NCI-H1930 (cell line): ENCODE measurements at regions not wholly inside any gene's neighbourhood (a gene's known extent, or its start where the extent isn't known, plus 50 kb on each side); places are given as distances from the start of the nearest gene placed in this dataset.

Experiments
- DNase-seq, 2 experiments: peaks; one replicate each; lab custom pipeline; 2025; lab: John Stamatoyannopoulos, UW

DNA sequence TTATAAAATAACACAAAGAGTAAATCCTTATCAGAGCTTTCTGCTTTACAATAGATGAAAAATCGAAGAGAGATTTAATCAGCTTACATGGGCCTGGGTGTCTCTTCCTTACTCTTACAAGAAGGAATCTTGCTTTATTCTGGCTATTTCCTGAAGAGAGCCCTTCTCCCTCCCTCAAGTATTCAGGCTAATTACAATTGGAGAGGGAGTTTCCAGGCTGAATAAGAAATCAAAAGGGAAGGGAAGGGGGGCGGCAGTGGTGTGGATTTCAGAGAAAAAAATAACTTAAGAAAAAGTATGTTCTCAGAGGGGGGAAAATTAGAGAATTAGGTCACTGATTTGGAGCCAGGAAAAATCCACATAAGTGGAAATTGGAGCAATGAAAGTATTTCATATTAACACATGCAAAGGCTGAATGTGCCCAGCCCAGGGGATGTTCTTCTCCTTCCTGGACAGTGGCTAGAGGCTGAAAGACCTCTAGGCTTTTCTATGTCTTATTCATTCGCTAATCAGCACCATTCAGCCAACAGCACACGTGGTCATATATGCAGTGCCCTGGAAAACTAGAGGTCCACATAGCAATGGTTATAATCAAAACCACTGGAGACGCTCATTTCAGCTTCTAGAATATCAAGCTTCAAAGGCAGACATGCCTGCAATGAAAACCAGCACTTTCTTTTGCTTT is 158.9 kb upstream of the BTG1 start:
- no peak for DNase-seq

- DNase-seq = no peak
These were observed 156.6 kb upstream of the BTG1 start for GRCh38 chr12:92302041-92302829.

GRCh38 chr12:92301356-92301755 is 155.7 kb upstream of the BTG1 start:
- DNase-seq = no peak

DNA sequence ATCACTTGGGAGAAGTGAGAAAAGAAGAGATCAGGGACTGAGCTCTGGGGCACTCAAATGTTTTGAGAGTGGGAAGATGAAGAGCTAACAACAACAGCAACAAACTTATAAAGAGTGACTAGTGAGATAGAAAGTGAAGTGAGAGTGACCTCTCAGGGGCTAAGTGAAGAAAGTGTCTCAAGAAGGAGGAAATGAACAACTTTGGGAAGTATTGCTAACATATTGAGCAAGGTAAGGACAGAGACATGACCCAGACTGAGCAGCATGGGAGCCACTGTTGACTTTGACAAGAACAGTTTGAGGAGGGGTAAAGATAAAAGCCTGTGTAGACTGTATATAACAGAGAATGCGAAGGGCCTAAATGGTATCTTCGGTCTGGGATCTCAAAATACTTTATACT is 155.1 kb upstream of the BTG1 start:
- no peak for DNase-seq

DNA sequence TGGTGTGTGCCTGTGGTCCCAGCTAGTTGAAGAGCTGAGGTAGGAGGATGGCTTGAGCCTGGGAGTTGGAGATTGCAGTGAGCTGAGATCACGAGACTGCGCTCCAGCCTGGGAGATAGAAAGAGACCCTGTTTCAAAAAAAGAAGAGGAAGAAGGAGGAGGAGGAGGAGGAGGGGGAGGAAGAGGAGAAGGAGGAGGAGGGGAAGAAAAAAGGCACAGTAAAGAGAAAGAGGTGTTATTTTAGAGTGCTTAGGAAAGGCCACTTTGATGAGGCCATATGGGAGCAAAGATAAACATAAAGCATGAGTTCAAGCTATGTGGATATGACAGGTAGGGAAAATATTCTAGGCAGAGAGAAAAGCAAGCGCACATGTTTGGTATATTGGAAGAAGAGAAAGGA is 154.1 kb upstream of the BTG1 start:
- no peak for DNase-seq

- DNase-seq = no peak
These were observed 153.7 kb upstream of the BTG1 start for GRCh38 chr12:92299344-92299743.

DNA sequence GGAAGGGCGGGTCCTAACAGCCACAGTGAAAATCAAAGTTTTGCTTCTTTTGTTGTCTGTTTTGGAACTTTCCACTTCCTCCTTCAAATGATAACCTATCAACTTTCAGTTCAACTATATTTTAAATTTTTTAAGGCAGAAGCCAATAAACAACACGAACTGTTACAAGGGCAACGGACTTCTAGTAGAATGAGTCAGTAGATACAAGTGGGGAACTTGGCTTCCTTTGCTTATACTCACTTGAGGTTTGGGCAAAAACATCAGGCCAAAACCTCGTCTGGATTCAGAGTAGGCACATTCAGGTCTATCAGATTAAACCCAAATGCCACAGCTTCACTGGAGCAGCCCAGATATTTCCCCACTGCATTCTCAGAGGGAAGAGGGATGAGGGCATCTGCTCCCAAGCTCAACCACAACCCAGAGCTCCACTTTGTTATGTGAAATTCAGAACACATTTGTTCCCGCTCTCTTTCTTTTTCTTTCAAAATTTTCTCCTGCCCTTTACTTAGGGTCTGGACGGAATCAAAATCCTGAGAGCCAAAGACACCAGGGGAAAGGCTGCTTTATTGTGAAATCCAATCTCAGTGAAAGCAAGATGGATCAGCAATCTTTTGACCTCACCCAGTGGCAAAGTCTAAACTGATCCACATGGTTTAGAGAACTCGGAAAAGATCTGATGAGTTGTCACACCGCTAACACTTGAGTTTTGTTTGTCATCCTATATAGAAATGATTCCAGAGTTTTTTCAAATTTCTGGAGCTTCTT is 152.5 kb upstream of the BTG1 start:
- no peak for DNase-seq

DNA sequence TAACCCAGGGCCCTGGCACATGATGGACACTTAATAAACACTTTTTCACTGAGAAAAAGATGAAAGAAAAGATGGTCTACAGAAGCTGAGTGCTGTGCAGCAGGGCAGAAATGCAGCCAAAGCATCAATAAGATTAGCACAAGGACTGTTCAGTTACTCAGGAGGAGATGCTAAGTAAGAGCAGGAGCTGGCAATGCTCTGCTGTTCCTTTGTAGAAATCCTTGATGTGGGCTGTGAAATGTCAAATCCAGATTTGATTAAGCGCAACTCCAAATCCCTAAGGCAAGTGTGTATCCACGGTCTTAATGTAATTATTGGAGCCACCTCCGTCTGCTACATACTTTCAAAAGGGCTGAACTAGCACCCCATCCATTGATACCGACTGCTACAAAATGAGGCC is 151.8 kb upstream of the BTG1 start:
- no peak for DNase-seq

DNA sequence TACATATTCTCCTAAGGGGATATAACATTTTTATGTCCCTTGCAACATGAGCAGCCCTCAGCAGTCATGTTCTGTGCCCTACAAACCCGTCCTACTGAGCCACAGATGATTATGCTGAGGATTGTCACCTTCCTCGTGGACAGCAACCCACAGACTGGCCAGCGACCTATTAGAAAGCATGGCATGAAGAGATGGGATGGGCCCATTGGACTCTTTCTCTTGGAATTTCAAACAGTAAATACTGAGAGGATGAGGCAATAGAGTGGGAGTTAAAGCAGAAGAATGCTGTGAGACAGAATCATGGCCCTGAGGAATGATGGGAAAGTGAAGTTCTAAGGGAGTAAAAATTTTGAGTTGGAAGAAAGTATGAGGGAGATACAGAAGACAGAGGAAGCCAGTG is 149.9 kb upstream of the BTG1 start:
- DNase-seq = no peak

DNA sequence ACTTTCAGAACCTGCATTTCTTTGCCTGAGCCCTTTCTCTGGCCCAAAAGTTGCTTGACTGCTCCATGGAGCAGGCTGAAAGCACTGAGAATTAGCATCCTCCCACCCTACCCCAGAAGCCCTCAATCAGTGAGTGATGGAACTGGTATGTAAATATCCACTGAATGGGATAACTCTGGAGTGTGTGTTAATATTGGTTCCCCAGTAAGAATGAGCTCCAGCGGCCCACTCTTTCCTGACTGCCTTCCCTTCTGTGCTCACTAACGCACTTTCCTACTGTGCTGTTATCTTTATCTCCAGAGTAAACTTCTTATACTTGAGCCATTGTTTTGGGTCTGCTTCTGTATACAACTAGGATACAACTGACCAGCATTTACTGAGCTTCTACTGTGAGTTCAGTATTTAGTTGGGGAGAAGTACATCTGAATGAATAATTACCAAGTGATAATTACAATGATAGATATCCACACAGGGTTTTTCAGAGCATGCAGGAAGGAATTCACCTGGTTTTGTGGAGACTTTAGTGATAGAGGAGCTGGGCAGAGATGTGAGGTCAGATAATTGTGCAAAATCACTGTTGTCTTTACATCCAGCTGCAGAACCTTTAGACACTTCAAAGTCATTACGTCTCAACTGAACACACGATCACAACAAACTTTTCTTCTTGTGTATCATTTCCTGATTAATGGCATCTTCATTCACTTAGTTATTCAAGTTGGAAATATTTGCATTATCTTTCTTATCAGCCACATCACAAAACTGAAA is 149.2 kb upstream of the BTG1 start:
- no peak for DNase-seq

DNA sequence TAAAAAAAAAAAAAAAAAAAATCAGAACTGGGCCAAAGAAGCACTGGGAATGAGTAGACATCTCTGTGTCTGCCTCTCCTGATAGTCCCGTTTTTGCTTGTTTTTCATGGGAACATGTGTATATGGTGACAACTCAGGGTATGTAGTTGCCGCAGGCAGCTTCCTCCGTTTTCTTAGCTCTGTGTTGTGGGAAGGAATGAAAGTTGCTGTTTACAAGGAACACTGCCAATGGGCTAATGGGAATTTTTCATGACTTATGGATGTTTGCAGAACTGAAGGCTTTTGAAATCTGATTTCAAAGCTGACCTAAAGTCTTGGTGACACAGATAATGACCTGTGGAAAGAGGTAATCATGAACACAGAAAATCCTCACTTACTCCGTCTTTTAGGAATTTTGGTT is 146.4 kb upstream of the BTG1 start:
- no peak for DNase-seq

GRCh38 chr12:92290886-92291285 is 145.2 kb upstream of the BTG1 start:
- no peak for DNase-seq

GRCh38 chr12:92290350-92290695 is 144.7 kb upstream of the BTG1 start:
- no peak for DNase-seq

GRCh38 chr12:92289629-92290349 is 144.1 kb upstream of the BTG1 start:
- no peak for DNase-seq

- DNase-seq = no peak
These were observed 142.9 kb upstream of the BTG1 start for GRCh38 chr12:92288561-92288960.

GRCh38 chr12:92278378-92278828 is 132.8 kb upstream of the BTG1 start:
- DNase-seq = no peak

DNA sequence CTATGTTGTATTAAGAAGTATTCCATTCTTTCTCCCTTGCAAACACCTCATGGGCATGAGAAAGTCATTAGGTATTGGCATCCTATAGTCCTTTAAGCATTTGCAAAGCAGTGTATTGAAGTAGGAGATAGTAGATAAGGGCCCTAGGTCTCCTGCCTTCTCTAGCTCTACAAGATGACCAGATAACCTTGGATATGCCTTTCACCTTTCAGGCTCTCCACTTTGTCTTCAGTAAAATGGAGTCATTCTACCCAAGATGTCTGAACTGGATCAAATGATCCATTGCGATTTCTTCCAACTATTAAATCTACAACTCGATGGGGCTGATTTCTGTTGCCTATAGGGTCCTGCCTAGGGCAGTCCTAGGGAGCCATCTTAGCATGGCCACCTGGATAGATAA is 132.1 kb upstream of the BTG1 start:
- no peak for DNase-seq

DNA sequence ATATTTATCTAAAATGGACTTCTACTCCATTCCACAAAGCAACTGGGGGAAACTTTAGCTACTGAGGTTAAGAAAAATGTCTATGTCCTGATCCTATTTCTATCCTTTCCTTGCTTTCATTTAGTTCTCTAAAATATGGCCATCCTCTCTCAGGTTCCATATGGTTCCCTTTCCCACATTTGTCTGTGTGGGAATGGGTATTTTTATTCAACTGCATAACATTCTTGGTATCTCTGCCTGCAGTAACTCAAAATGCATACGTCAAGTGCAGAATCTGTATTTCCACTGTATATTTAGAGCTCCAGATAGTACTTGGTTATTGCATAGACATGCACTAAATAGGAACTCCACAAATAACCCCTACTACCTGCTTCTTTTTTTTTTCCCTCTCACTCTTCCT is 130.6 kb upstream of the BTG1 start:
- no peak for DNase-seq

DNA sequence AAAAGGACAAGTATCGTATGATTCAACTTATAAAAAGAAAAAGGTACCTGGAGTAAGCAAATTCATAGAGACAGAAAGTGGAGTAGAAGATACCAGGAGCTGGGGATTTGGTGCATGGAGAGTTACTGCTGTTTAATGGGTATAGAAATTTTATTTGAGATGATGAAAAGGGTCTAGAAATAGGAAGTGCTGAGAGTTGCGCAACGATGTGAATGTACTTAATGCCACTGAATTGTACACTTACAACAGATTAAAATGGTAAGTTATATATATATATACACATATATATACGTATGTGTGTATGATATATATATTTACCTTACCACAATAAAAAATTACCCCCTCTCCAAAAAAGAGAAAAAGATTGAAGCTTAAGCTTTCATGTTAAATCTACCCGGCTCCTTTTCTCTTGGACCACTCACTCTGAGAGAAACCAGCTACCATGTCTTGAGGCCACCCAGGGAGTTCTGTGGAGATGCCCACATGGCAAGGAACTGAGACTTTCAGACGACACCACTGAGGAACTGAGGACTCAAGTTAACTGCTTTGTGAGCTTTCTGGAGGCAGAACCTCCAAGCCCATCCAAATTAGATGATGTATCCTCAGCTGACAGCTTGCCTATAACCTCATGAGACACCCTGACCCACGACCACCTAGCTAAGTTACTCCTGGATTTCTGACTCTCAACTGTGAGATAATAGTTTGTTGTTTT is 130.0 kb upstream of the BTG1 start:
- no peak for DNase-seq

GRCh38 chr12:92273076-92273475 is 127.4 kb upstream of the BTG1 start:
- DNase-seq = no peak
